ENCODE measurements at regions not wholly inside any gene's neighbourhood (a gene's known extent, or its start where the extent isn't known, plus 50 kb on each side); places are given as distances from the start of the nearest gene placed in this dataset.
"Not testable (repeated sequence)": the region's sequence is repeated elsewhere in the genome, so short reads cannot be mapped to it uniquely, and the experiment has no call there.

GRCh38 chr12:9313479-9313878 is 105.3 kb upstream of the PZP start:
- H3K27ac ChIP-seq (ENCODE audit: insufficient read depth, low read depth, low read length, poor library complexity, severe bottlenecking); H3K27me3 ChIP-seq (ENCODE audit: control insufficient read depth, insufficient read depth, low read length, poor library complexity, severe bottlenecking): not testable (repeated sequence)
- 69 to 71% methylated on average over 5 of the region's 6 CpGs for WGBS, 2 experiments

DNA sequence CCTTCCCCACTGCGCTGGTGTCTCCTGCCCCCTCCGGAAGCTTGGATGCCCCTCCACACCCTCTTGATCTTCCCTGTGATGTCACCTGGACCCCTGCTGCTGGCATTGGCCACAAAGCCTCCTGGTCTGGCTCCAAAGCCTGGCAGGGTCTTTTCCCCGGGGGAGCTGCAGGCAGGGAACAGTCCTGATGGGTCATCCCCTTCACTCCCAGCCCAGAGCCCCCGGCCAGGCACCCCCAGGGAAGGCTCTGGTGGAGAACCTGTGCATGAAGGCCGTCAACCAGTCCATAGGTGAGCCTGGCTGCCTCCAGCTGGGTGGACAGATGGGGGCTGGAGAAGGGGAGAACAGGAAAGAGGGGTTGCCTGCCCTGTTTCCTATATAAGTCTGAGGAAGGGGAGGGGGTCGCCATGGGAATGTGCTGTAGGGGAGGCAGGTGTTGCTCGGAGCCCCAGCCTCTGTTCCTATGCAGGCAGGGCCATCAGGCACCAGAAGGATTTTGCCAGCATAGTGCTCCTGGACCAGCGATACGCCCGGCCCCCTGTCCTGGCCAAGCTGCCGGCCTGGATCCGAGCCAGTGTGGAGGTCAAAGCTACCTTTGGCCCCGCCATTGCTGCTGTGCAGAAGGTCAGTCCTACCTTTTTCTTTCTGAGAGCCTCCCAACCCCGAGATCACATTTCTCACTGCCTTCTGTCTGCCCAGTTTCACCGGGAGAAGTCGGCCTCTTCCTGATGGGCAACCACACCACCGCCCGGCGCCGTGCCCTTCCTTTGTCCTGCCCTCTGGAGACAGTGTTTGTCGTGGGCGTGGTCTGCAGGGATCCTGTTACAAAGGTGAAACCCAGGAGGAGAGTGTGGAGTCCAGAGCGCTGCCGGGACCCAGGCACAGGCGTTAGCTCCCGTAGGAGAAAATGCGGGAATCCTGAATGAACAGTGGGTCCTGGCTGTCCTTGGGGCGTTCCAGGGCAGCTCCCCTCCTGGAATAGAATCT is 104.5 kb upstream of the PZP start:
- WGBS, 2 experiments: 94 to 96% methylated on average over 12 to 13 of the region's 28 CpGs
- H3K27me3 ChIP-seq (ENCODE audit: control insufficient read depth, insufficient read depth, low read length, poor library complexity, severe bottlenecking); H3K27ac ChIP-seq (ENCODE audit: insufficient read depth, low read depth, low read length, poor library complexity, severe bottlenecking); H3K36me3 ChIP-seq (ENCODE audit: control insufficient read depth, insufficient read depth, low read length); H3K9me3 ChIP-seq (ENCODE audit: control insufficient read depth, low read length); H3K4me1 ChIP-seq (ENCODE audit: control insufficient read depth, insufficient read depth, low read length); H3K4me3 ChIP-seq (ENCODE audit: insufficient read depth, low read depth, low read length): not testable (repeated sequence)

More at GRCh38 chr12:9313479-9313878, 105.3 kb upstream of the PZP start:
- H3K4me1 ChIP-seq (ENCODE audit: control insufficient read depth, insufficient read depth, low read length); H3K4me3 ChIP-seq (ENCODE audit: insufficient read depth, low read depth, low read length); H3K9me3 ChIP-seq (ENCODE audit: control insufficient read depth, low read length); H3K36me3 ChIP-seq (ENCODE audit: control insufficient read depth, insufficient read depth, low read length): not testable (repeated sequence)

- not testable (repeated sequence) for H3K36me3 ChIP-seq (ENCODE audit: control insufficient read depth, insufficient read depth, low read length); H3K4me1 ChIP-seq (ENCODE audit: control insufficient read depth, insufficient read depth, low read length); H3K27me3 ChIP-seq (ENCODE audit: control insufficient read depth, insufficient read depth, low read length, poor library complexity, severe bottlenecking); H3K27ac ChIP-seq (ENCODE audit: insufficient read depth, low read depth, low read length, poor library complexity, severe bottlenecking); H3K4me3 ChIP-seq (ENCODE audit: insufficient read depth, low read depth, low read length); H3K9me3 ChIP-seq (ENCODE audit: control insufficient read depth, low read length)
- 94% methylated on average over 10 of the region's 10 CpGs for WGBS, 2 experiments
Measured at GRCh38 chr12:9311454-9311853, 103.3 kb upstream of the PZP start.

GRCh38 chr12:9310645-9311044 is 102.5 kb upstream of the PZP start:
- not testable (repeated sequence) for H3K27ac ChIP-seq (ENCODE audit: insufficient read depth, low read depth, low read length, poor library complexity, severe bottlenecking); H3K4me3 ChIP-seq (ENCODE audit: insufficient read depth, low read depth, low read length); H3K4me1 ChIP-seq (ENCODE audit: control insufficient read depth, insufficient read depth, low read length); H3K27me3 ChIP-seq (ENCODE audit: control insufficient read depth, insufficient read depth, low read length, poor library complexity, severe bottlenecking); H3K36me3 ChIP-seq (ENCODE audit: control insufficient read depth, insufficient read depth, low read length); H3K9me3 ChIP-seq (ENCODE audit: control insufficient read depth, low read length)
- 93 to 97% methylated on average over 4 to 5 of the region's 7 CpGs for WGBS, 2 experiments

GRCh38 chr12:9309749-9310148 is 101.6 kb upstream of the PZP start:
- not testable (repeated sequence) for H3K4me3 ChIP-seq (ENCODE audit: insufficient read depth, low read depth, low read length); H3K4me1 ChIP-seq (ENCODE audit: control insufficient read depth, insufficient read depth, low read length); H3K9me3 ChIP-seq (ENCODE audit: control insufficient read depth, low read length); H3K27me3 ChIP-seq (ENCODE audit: control insufficient read depth, insufficient read depth, low read length, poor library complexity, severe bottlenecking); H3K27ac ChIP-seq (ENCODE audit: insufficient read depth, low read depth, low read length, poor library complexity, severe bottlenecking); H3K36me3 ChIP-seq (ENCODE audit: control insufficient read depth, insufficient read depth, low read length)
- 94 to 96% methylated on average over 8 to 10 of the region's 12 CpGs for WGBS, 2 experiments

DNA sequence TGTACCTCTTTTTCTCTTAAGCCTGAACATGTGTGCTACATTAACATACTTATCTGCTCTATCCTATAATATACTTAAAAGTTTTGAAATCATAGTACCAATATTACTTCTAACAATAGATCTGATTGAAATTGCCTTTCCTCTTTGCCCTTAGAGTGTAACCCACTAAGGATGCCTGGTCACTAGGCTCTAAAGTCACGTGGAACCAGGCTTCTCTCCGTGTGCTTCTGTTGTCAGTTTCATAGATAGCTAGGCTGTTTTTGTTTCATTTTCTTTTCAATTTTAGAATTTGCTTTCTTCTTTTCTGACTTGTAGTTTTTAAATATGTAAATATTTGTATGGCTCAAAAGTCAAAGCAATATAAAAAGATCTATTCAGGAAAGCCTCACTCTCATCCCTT is 100.5 kb upstream of the PZP start:
- no CpG with 5 or more reads among the region's 2 CpGs for WGBS, 2 experiments
- H3K27ac ChIP-seq (ENCODE audit: insufficient read depth, low read depth, low read length, poor library complexity, severe bottlenecking); H3K4me3 ChIP-seq (ENCODE audit: insufficient read depth, low read depth, low read length); H3K27me3 ChIP-seq (ENCODE audit: control insufficient read depth, insufficient read depth, low read length, poor library complexity, severe bottlenecking); H3K36me3 ChIP-seq (ENCODE audit: control insufficient read depth, insufficient read depth, low read length); H3K4me1 ChIP-seq (ENCODE audit: control insufficient read depth, insufficient read depth, low read length); H3K9me3 ChIP-seq (ENCODE audit: control insufficient read depth, low read length): not testable (repeated sequence)

DNA sequence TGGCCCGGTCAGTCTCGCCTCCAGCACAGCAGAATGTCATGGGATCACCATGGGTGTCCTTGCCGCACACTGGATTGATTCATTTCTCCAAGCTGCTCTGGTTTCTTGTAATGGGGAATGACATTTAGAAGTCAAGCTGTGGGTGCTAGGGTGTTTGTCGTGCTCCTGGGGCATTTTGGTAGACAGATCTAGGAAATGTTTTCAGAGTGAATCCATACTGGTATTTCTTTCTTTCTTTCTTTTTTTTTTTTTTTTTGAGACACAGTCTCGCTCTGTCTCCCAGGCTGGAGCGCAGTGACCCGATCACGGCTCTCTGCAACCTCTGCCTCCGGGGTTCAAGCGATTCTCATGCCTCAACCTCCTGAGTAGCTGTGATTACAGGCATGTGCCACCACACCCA is 100.0 kb upstream of the PZP start:
- not testable (repeated sequence) for H3K27me3 ChIP-seq (ENCODE audit: control insufficient read depth, insufficient read depth, low read length, poor library complexity, severe bottlenecking); H3K4me1 ChIP-seq (ENCODE audit: control insufficient read depth, insufficient read depth, low read length); H3K36me3 ChIP-seq (ENCODE audit: control insufficient read depth, insufficient read depth, low read length); H3K27ac ChIP-seq (ENCODE audit: insufficient read depth, low read depth, low read length, poor library complexity, severe bottlenecking); H3K4me3 ChIP-seq (ENCODE audit: insufficient read depth, low read depth, low read length); H3K9me3 ChIP-seq (ENCODE audit: control insufficient read depth, low read length)
- 83 to 92% methylated on average over 1 to 4 of the region's 10 CpGs for whole genome bisulfite sequencing, 2 experiments

DNA sequence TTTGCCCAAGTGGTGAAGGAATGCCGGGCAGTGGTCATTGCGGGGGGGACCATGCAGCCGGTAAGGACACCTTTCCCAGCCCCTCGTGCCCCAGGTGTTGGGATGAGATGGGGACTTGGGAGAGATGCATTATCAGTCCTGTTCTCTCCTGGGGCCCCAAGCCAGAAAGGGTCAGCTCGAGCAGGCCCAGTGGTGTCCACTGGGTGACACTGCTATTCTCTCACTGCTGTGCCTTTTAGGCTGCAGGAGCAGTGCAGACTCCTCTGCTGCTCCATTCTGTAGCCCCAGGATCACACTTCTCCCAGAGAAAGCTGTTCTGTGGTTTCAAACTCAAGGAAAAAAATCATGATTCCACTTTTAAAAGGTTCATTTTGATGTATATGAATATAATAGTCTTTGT is 99.1 kb upstream of the PZP start:
- H3K4me3 ChIP-seq (ENCODE audit: insufficient read depth, low read depth, low read length); H3K9me3 ChIP-seq (ENCODE audit: control insufficient read depth, low read length); H3K27me3 ChIP-seq (ENCODE audit: control insufficient read depth, insufficient read depth, low read length, poor library complexity, severe bottlenecking); H3K4me1 ChIP-seq (ENCODE audit: control insufficient read depth, insufficient read depth, low read length); H3K36me3 ChIP-seq (ENCODE audit: control insufficient read depth, insufficient read depth, low read length); H3K27ac ChIP-seq (ENCODE audit: insufficient read depth, low read depth, low read length, poor library complexity, severe bottlenecking): not testable (repeated sequence)
- WGBS, 2 experiments: 88 to 91% methylated on average over 5 of the region's 5 CpGs

- H3K27me3 ChIP-seq (ENCODE audit: control insufficient read depth, insufficient read depth, low read length, poor library complexity, severe bottlenecking): not testable (repeated sequence)
- WGBS, 2 experiments: 91 to 99% methylated on average over 2 to 4 of the region's 12 CpGs
Measured at GRCh38 chr12:9306004-9306403, 97.8 kb upstream of the PZP start.

GRCh38 chr12:9304540-9304939 is 96.3 kb upstream of the PZP start:
- H3K36me3 ChIP-seq (ENCODE audit: control insufficient read depth, insufficient read depth, low read length); H3K4me1 ChIP-seq (ENCODE audit: control insufficient read depth, insufficient read depth, low read length); H3K4me3 ChIP-seq (ENCODE audit: insufficient read depth, low read depth, low read length); H3K9me3 ChIP-seq (ENCODE audit: control insufficient read depth, low read length); H3K27me3 ChIP-seq (ENCODE audit: control insufficient read depth, insufficient read depth, low read length, poor library complexity, severe bottlenecking); H3K27ac ChIP-seq (ENCODE audit: insufficient read depth, low read depth, low read length, poor library complexity, severe bottlenecking): not testable (repeated sequence)
- WGBS, 2 experiments: 89 to 90% methylated on average over 12 to 13 of the region's 13 CpGs

More at GRCh38 chr12:9306004-9306403, 97.8 kb upstream of the PZP start:
- not testable (repeated sequence) for H3K4me1 ChIP-seq (ENCODE audit: control insufficient read depth, insufficient read depth, low read length); H3K36me3 ChIP-seq (ENCODE audit: control insufficient read depth, insufficient read depth, low read length); H3K27ac ChIP-seq (ENCODE audit: insufficient read depth, low read depth, low read length, poor library complexity, severe bottlenecking); H3K9me3 ChIP-seq (ENCODE audit: control insufficient read depth, low read length); H3K4me3 ChIP-seq (ENCODE audit: insufficient read depth, low read depth, low read length)

Data from ectodermal cell (in vitro differentiated cells).